Stimulated activated CD4-positive, alpha-beta T cell treated with anti-CD3 and anti-CD28 coated beads, Interleukin-1b, Interleukin-23, amount 100 ng/mL, for 48 hours (primary cell): ENCODE measurements at regions not wholly inside any gene's neighbourhood (a gene's known extent, or its start where the extent isn't known, plus 50 kb on each side); places are given as distances from the start of the nearest gene placed in this dataset.
"Not testable (repeated sequence)": the region's sequence is repeated elsewhere in the genome, so short reads cannot be mapped to it uniquely, and the experiment has no call there.

Source experiments
- DNase-seq: peaks from one replicate; pipeline ENCODE4 v3.0.0-alpha.2; 2020

GRCh38 chr7:53596230-53596629, 560.8 kb downstream of the POM121L12 start:
- no peak for DNase-seq

DNA sequence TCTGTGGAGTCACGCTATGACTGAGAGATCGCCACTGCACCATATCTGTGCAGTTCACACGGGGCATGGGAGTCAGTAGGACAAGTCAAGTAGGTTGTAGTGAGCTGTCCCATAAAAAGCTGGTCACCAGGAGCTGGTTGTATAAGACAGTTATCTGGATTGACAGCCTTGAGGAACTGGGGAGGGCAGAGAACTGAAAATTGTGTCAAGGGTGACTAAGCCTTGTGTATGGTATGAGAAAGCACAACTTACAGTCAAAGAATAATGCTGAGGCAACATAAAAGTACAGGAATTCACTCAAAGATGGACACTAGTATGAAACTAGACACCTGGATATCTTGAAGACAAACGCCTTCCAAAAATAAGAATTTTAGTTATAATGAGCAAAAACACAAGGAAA, 564.9 kb downstream of the POM121L12 start:
- DNase-seq = no peak

DNA sequence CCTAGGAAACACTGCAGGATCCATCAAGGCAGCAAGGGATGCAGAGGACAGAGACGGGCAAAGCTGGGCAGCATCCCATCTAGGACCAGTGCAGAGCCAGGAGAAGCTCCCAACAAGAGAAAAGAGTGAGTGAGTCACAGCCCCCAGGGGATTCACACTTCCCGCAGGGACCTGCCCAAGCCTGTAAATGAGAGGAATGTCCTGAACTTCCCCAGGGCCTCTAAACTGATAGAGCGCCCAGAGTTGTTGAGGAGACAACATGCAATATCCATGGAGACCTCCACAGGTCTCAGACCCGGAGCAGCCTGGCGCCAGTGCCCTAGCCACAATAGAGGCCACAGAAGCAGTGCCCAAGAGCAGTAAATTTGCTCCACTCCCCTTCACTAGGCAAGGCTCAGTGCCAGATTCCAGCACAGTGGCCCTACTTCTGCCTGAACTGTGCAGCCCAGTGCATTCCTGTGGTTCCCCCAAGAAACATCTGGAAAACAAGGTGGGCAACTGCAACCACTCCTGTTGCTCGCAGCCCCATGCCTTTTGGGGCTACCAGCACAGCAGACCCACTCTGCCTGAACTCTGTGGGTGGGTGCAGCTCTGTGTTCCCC, 567.5 kb downstream of the POM121L12 start:
- DNase-seq = no peak

- no peak for DNase-seq
Observed at GRCh38 chr7:53603461-53603860, 568.0 kb downstream of the POM121L12 start.

GRCh38 chr7:53604201-53604600, 568.8 kb downstream of the POM121L12 start:
- no peak for DNase-seq

DNA sequence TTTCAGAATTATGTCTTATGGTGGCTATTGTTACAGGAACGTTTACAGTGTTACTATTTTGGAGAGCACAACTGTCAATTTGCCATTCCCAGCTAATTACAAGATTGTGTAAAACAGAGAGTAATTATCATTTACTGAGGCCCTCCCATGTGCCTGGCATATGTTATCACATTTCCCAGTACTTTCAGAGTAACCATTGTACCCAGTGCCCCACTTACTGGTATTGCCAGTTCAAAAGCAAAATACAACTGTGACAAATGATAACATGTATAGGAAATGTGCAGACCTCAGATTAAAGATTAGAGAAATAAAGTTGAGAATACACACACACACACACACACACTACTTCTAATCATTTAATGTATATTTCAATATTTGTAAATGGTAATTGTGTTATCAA, 572.5 kb downstream of the POM121L12 start:
- no peak for DNase-seq

DNA sequence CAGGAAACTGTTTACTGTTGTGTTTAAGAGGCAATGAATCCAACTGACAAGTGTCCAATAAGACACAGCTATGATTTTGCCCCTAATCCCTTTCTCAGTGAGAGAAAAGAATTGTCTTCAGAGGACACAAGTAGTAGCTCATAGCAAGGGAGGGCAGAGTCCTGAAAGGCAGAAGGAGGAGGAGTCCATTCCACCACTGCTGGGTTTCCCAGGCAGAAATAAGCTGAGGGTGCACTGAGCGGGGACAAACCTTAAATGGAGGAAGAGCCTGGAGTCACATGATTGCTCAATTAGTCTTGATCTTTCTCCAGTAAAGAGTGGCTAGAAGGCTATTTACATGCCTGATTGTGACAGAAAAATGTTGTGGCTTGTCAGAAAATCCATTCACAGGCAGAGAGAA, 573.8 kb downstream of the POM121L12 start:
- no peak for DNase-seq

- no peak for DNase-seq
Observed at GRCh38 chr7:53611043-53611442, 575.6 kb downstream of the POM121L12 start.

GRCh38 chr7:53624356-53624755, 588.9 kb downstream of the POM121L12 start:
- no peak for DNase-seq

GRCh38 chr7:53628775-53629174, 593.3 kb downstream of the POM121L12 start:
- DNase-seq = no peak

DNA sequence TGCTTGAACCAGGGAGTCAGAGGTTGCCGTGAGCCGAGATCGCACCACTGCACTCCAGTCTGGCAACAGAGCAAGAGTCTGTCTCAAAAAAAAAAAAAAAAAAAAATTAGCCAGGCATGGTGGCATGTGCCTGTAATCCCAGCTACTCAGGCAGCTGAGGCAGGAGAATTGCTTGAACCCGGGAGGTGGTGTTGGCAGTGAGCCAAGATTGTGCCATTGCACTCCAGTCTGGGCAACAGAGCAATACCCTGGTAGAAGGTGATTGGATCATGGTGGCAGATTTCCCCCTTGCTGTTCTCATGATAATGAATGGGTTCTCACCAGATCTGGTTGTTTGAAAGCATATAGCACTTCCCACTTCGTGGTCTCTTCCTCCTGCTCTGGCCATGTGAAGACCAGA, 599.8 kb downstream of the POM121L12 start:
- DNase-seq = not testable (repeated sequence)

DNA sequence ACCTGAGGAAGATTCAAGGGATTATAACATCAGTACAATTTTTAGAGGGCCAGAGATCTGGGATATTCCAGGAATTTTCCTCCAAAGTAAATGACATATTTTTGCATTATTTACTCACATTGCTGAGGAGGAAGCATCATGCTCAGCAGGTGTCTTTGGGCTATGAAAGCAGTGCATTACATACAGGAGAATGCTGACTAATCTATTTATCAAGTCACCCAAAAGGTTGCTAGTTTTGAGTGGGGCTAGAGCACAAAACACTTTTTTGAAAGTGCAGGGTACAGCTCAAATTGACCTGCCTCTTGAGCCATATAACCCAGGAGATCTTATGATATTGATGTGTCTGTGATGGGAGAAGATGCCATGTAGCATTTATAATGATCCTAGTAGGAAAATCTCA, 603.1 kb downstream of the POM121L12 start:
- DNase-seq = no peak

- DNase-seq = no peak
Observed at GRCh38 chr7:53641091-53641490, 605.7 kb downstream of the POM121L12 start.

GRCh38 chr7:53642361-53642760, 606.9 kb downstream of the POM121L12 start:
- DNase-seq = no peak

DNA sequence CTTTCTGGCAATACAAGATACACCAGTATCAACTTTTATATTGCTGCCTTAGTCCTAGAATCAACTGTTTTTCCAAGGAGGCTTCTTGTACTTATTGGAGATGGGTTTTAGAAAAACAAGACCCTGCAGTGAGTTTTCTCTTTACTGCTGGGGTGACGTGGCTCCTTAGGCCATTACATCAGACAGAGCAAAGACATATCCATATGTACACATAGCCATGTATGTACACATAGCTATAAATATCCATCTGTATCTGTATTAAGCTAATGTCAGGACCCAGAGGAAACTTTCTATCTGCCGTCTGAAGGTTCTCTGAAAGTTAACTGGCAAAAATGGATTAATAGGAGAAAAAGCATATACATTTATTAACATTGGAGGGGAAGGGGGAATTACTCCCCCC, 607.4 kb downstream of the POM121L12 start:
- DNase-seq = no peak

DNA sequence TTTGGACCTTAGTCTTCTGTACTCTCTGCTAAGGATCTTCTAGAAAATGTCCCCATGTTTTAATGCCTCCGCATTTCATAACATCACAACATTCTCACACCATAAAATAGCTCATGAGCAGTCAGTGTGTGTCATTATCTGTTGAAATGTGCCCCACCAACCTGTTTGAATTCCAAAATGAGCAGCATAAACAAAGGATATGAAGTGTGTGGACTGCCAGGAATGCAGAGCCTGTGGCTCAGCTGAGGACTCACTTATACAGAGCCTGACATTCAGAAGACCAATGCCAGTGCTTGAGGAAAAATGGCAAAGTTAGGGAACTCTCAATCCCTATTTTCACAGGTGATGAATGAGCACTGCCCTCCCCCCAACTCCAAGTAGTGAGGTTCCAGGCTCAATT, 621.4 kb downstream of the POM121L12 start:
- DNase-seq = no peak

DNA sequence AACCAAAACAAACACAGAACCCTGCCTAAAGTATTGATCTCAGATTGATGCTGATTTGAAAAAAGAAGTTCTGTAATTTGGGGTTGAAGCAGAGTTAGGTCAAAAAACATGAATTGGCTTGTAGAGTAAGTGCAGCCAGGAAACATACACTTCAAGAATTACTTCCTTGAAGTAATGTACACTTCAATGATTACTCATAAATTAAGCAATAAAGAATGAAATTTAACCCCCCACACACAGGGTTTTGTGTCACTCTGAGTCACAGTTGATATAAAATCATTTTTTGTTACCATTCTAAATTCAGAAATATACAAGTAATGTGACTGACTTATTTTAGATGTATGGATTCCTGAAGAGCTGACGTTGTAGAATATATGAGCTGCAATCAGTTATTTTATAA, 622.2 kb downstream of the POM121L12 start:
- DNase-seq = no peak

DNA sequence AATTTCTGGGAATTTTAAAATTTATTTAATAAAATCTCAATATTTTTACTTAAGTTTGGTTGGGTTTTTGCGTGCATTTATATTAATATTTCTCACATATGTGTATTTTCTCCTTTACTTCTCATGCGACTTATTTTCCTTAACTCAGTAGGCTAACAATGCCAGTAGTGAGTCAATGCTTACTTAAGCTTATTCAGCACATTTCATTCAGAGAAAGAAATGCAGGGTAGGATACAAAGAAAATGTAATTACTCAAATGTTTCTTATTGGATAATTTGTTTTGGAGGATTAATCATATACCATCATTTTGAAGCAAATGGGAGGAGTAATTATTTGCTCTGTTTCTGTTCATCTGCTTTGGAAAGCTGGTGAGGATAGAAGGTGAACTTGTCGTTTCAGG, 623.5 kb downstream of the POM121L12 start:
- no peak for DNase-seq

DNA sequence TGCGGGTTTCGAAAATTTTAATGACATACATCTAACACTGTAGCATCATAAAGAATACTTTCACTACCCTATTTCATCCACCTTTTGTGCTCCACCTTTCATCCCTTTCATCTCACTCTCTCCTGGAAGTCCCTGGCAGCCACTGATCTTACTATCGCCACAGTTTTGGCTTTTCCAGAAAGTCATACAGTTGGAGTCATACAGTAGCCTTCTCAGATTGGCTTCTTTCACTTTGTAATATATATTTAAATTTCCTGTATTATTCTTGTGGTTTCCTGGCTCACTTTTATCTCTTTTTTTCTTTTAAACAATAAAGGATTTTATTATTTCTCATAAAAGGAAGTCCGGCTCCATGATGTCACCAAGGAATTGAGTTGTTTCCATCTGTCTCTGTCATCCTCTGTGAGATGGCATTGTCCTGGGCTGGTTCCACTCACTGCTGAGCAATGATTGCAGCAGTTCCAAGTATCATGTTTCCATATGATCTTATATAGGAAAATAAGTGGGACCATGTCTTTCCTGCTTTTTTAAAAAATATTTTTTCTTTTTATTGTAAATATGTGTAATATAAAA, 626.3 kb downstream of the POM121L12 start:
- DNase-seq = no peak

GRCh38 chr7:53672681-53673080, 637.2 kb downstream of the POM121L12 start:
- no peak for DNase-seq

DNA sequence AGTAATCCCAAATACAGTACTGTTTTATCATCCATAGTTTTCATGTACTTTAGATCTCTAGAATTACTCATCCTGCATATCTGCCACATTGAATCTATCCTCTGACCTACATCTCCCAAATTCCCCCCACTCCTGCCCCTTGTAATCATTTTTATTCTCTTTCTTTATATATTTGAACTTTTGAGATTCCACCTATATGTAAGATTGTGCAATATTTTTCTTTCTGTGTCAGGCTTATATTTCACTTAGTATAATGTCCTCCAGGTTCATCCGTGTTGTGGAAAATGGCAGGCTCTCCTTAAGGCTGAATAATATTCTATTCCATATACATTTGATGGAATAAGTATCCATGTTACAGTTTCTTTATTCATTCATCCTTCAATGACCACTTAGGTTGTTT, 640.4 kb downstream of the POM121L12 start:
- DNase-seq = no peak

GRCh38 chr7:53684693-53685092, 649.3 kb downstream of the POM121L12 start:
- no peak for DNase-seq

GRCh38 chr7:53690411-53690810, 655.0 kb downstream of the POM121L12 start:
- DNase-seq = no peak

- DNase-seq = no peak
Observed at GRCh38 chr7:53697913-53698312, 662.5 kb downstream of the POM121L12 start.

- no peak for DNase-seq
Observed at GRCh38 chr7:53699215-53699837, 663.9 kb downstream of the POM121L12 start.
